ENCODE measurements at regions not wholly inside any gene's neighbourhood (a gene's known extent, or its start where the extent isn't known, plus 50 kb on each side); places are given as distances from the start of the nearest gene placed in this dataset.

GRCh38 chr1:118254001-118254400, 69.0 kb upstream of the SPAG17 start:
- Histone ChIP-seq H3K9me3 (ENCODE audit: low read length) (no peaks in the 10 kb centered on the region), H3K4me2 (ENCODE audit: low read length) (no peak overlapping the region), H3K4me1 (ENCODE audit: insufficient read depth, low read length, severe bottlenecking) (no peaks in the 10 kb centered on the region), H3K79me2 (ENCODE audit: insufficient read depth, low read length) (no peaks in the 10 kb centered on the region), H3K36me3 (ENCODE audit: insufficient read depth, low read length) (no peaks in the 10 kb centered on the region), H3K4me3 (ENCODE audit: low read depth, low read length, poor library complexity, severe bottlenecking) (no peak overlapping the region), H3K27me3 (ENCODE audit: insufficient read depth, low read length) (no peaks in the 10 kb centered on the region), H3F3A (ENCODE audit: insufficient read depth, low read length) (no peaks in the 10 kb centered on the region), H2AFZ (ENCODE audit: low read length) (no peak overlapping the region), H3K9ac (ENCODE audit: low read length) (no peak overlapping the region), H4K20me1 (ENCODE audit: insufficient read depth, low read length) (no peaks in the 10 kb centered on the region), H3K27ac (ENCODE audit: low read depth, low read length, poor library complexity, severe bottlenecking) (no peak overlapping the region), H3K9me2 (ENCODE audit: low read depth, low read length) (no peaks in the 10 kb centered on the region)
- TF ChIP-seq CTCF (IDR thresholded peaks at IDR 0.05; ENCODE audit: low read length) (no peak), EZH2 (IDR thresholded peaks at IDR 0.05; ENCODE audit: borderline replicate concordance, low read length) (no peak)

- H3K36me3 ChIP-seq (ENCODE audit: insufficient read depth, low read length) = no peaks in the 10 kb centered on the region
- H2AFZ ChIP-seq (ENCODE audit: low read length) = no peak overlapping the region
- H3K4me1 ChIP-seq (ENCODE audit: insufficient read depth, low read length, severe bottlenecking) = no peaks in the 10 kb centered on the region
- H3K4me2 ChIP-seq (ENCODE audit: low read length) = no peak overlapping the region
- no peak overlapping the region for H3K9ac ChIP-seq (ENCODE audit: low read length)
- no peaks in the 10 kb centered on the region for H4K20me1 ChIP-seq (ENCODE audit: insufficient read depth, low read length)
- H3K79me2 ChIP-seq (ENCODE audit: insufficient read depth, low read length) = no peaks in the 10 kb centered on the region
- H3K9me2 ChIP-seq (ENCODE audit: low read depth, low read length) = no peaks in the 10 kb centered on the region
- no peak overlapping the region for H3K4me3 ChIP-seq (ENCODE audit: low read depth, low read length, poor library complexity, severe bottlenecking)
- H3F3A ChIP-seq (ENCODE audit: insufficient read depth, low read length) = no peaks in the 10 kb centered on the region
- no peaks in the 10 kb centered on the region for H3K9me3 ChIP-seq (ENCODE audit: low read length)
- H3K27me3 ChIP-seq (ENCODE audit: insufficient read depth, low read length) = no peaks in the 10 kb centered on the region
- no peak for TF ChIP-seq CTCF (IDR thresholded peaks at IDR 0.05; ENCODE audit: low read length)
- TF ChIP-seq EZH2 (IDR thresholded peaks at IDR 0.05; ENCODE audit: borderline replicate concordance, low read length) = no peak
- no peak overlapping the region for H3K27ac ChIP-seq (ENCODE audit: low read depth, low read length, poor library complexity, severe bottlenecking)
Measured at GRCh38 chr1:118253053-118253915, 68.3 kb upstream of the SPAG17 start.

GRCh38 chr1:118252624-118253023, 67.6 kb upstream of the SPAG17 start:
- H3K9me2 ChIP-seq (ENCODE audit: low read depth, low read length) = no peaks in the 10 kb centered on the region
- H4K20me1 ChIP-seq (ENCODE audit: insufficient read depth, low read length) = no peaks in the 10 kb centered on the region
- H3K27ac ChIP-seq (ENCODE audit: low read depth, low read length, poor library complexity, severe bottlenecking) = no peak overlapping the region
- no peak overlapping the region for H3K4me2 ChIP-seq (ENCODE audit: low read length)
- no peaks in the 10 kb centered on the region for H3K4me1 ChIP-seq (ENCODE audit: insufficient read depth, low read length, severe bottlenecking)
- no peaks in the 10 kb centered on the region for H3K27me3 ChIP-seq (ENCODE audit: insufficient read depth, low read length)
- no peaks in the 10 kb centered on the region for H3K79me2 ChIP-seq (ENCODE audit: insufficient read depth, low read length)
- TF ChIP-seq CTCF (IDR thresholded peaks at IDR 0.05; ENCODE audit: low read length) (no peak), EZH2 (IDR thresholded peaks at IDR 0.05; ENCODE audit: borderline replicate concordance, low read length) (no peak)
- no peak overlapping the region for H3K9ac ChIP-seq (ENCODE audit: low read length)
- no peaks in the 10 kb centered on the region for H3F3A ChIP-seq (ENCODE audit: insufficient read depth, low read length)
- no peaks in the 10 kb centered on the region for H3K36me3 ChIP-seq (ENCODE audit: insufficient read depth, low read length)
- H3K4me3 ChIP-seq (ENCODE audit: low read depth, low read length, poor library complexity, severe bottlenecking) = no peak overlapping the region
- H2AFZ ChIP-seq (ENCODE audit: low read length) = no peak overlapping the region
- no peaks in the 10 kb centered on the region for H3K9me3 ChIP-seq (ENCODE audit: low read length)
